ENCODE measurements at regions not wholly inside any gene's neighbourhood (a gene's known extent, or its start where the extent isn't known, plus 50 kb on each side); places are given as distances from the start of the nearest gene placed in this dataset.

- DNase-seq (ENCODE audit: low spot score), result no peak
These were observed 134.8 kb downstream of the TMEM26 start for GRCh38 chr10:61318429-61318828.

GRCh38 chr10:61317706-61318105, 135.5 kb downstream of the TMEM26 start:
- DNase-seq (ENCODE audit: low spot score), result no peak

- no peak for DNase-seq (ENCODE audit: low spot score)
These were observed 136.4 kb downstream of the TMEM26 start for GRCh38 chr10:61316676-61317265.

- no peak for DNase-seq (ENCODE audit: low spot score)
These were observed 138.9 kb downstream of the TMEM26 start for GRCh38 chr10:61314273-61314672.

- no peak for DNase-seq (ENCODE audit: low spot score)
These were observed 139.7 kb downstream of the TMEM26 start for GRCh38 chr10:61313460-61313859.

- DNase-seq (ENCODE audit: low spot score), result no peak
These were observed 148.4 kb downstream of the TMEM26 start for GRCh38 chr10:61304746-61305145.

- DNase-seq (ENCODE audit: low spot score), result no peak
These were observed 151.1 kb downstream of the TMEM26 start for GRCh38 chr10:61302124-61302523.

GRCh38 chr10:61301575-61301974, 151.6 kb downstream of the TMEM26 start:
- DNase-seq (ENCODE audit: low spot score), result no peak

- DNase-seq (ENCODE audit: low spot score), result no peak
These were observed 153.3 kb downstream of the TMEM26 start for GRCh38 chr10:61299841-61300240.

- DNase-seq (ENCODE audit: low spot score), result no peak
These were observed 154.0 kb downstream of the TMEM26 start for GRCh38 chr10:61299156-61299555.

GRCh38 chr10:61298194-61298593, 155.0 kb downstream of the TMEM26 start:
- DNase-seq (ENCODE audit: low spot score), result no peak

GRCh38 chr10:61296161-61296560, 157.0 kb downstream of the TMEM26 start:
- no peak for DNase-seq (ENCODE audit: low spot score)

GRCh38 chr10:61294131-61294530, 159.1 kb downstream of the TMEM26 start:
- no peak for DNase-seq (ENCODE audit: low spot score)

- DNase-seq (ENCODE audit: low spot score), result no peak
These were observed 163.4 kb downstream of the TMEM26 start for GRCh38 chr10:61289813-61290212.

GRCh38 chr10:61286686-61287085, 166.5 kb downstream of the TMEM26 start:
- DNase-seq (ENCODE audit: low spot score), result no peak

- no peak for DNase-seq (ENCODE audit: low spot score)
These were observed 167.4 kb downstream of the TMEM26 start for GRCh38 chr10:61285749-61286148.

GRCh38 chr10:61284222-61284890, 168.8 kb downstream of the TMEM26 start:
- peak; percentile 43 for DNase-seq (ENCODE audit: low spot score)

- no peak for DNase-seq (ENCODE audit: low spot score)
These were observed 169.5 kb downstream of the TMEM26 start for GRCh38 chr10:61283481-61284221.

GRCh38 chr10:61283066-61283465, 170.1 kb downstream of the TMEM26 start:
- DNase-seq (ENCODE audit: low spot score), result no peak

- DNase-seq (ENCODE audit: low spot score), result no peak
These were observed 172.9 kb downstream of the TMEM26 start for GRCh38 chr10:61280303-61280702.

GRCh38 chr10:61279400-61279799, 173.8 kb downstream of the TMEM26 start:
- no peak for DNase-seq (ENCODE audit: low spot score)

- DNase-seq (ENCODE audit: low spot score), result no peak
These were observed 174.6 kb downstream of the TMEM26 start for GRCh38 chr10:61278556-61278955.

- DNase-seq (ENCODE audit: low spot score), result no peak
These were observed 180.4 kb downstream of the TMEM26 start for GRCh38 chr10:61272781-61273180.

Measured in D341Med (cell line).